HL-60 (cell line): ENCODE measurements at regions not wholly inside any gene's neighbourhood (a gene's known extent, or its start where the extent isn't known, plus 50 kb on each side); places are given as distances from the start of the nearest gene placed in this dataset.

Experiments
- CTCF ChIP-seq: IDR thresholded peaks from one replicate; pipeline ENCODE4 v1.5.1; 2011; ENCODE audit warnings: low read length, control low read depth, inconsistent platforms; ENCODE audit not compliant: insufficient read depth
- GABPA ChIP-seq: IDR thresholded peaks from 2 replicates; pipeline ENCODE4 v1.6.1; 2012; ENCODE audit warnings: low read depth
- POLR2AphosphoS5 ChIP-seq: IDR thresholded peaks from 2 replicates; pipeline ENCODE4 v1.6.1; 2012; ENCODE audit warnings: low read depth
- REST ChIP-seq: IDR thresholded peaks from 2 replicates; pipeline ENCODE4 v1.6.1; 2012; ENCODE audit warnings: low read depth; ENCODE audit not compliant: insufficient replicate concordance

GRCh38 chr1:219521325-219521724 is 91.6 kb downstream of the ZC3H11B start:
- TF ChIP-seq CTCF (no peak), REST (no peak), POLR2AphosphoS5 (no peak), GABPA (no peak)
